ENCODE measurements at regions not wholly inside any gene's neighbourhood (a gene's known extent, or its start where the extent isn't known, plus 50 kb on each side); places are given as distances from the start of the nearest gene placed in this dataset.

- TF ChIP-seq, protein P1, sequence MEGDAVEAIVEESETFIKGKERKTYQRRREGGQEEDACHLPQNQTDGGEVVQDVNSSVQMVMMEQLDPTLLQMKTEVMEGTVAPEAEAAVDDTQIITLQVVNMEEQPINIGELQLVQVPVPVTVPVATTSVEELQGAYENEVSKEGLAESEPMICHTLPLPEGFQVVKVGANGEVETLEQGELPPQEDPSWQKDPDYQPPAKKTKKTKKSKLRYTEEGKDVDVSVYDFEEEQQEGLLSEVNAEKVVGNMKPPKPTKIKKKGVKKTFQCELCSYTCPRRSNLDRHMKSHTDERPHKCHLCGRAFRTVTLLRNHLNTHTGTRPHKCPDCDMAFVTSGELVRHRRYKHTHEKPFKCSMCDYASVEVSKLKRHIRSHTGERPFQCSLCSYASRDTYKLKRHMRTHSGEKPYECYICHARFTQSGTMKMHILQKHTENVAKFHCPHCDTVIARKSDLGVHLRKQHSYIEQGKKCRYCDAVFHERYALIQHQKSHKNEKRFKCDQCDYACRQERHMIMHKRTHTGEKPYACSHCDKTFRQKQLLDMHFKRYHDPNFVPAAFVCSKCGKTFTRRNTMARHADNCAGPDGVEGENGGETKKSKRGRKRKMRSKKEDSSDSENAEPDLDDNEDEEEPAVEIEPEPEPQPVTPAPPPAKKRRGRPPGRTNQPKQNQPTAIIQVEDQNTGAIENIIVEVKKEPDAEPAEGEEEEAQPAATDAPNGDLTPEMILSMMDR (IDR thresholded peaks at IDR 0.05; ENCODE audit: low read length): no peak
- TF ChIP-seq EZH2 (IDR thresholded peaks at IDR 0.05; ENCODE audit: borderline replicate concordance, low read length): no peak
Measured at GRCh38 chr6:23175391-23175790, 606.0 kb downstream of the HDGFL1 start.

All from OCI-LY1 (cell line).